H1 (cell line): ENCODE measurements at regions not wholly inside any gene's neighbourhood (a gene's known extent, or its start where the extent isn't known, plus 50 kb on each side); places are given as distances from the start of the nearest gene placed in this dataset.

Experiments used
- CHD1 ChIP-seq: IDR thresholded peaks from 2 replicates; pipeline ENCODE4 v1.6.1; 2012; ENCODE audit warnings: low read depth, low read length, improper control_type of control experiment
- CHD2 ChIP-seq: IDR thresholded peaks from 2 replicates; pipeline ENCODE4 v1.6.1; 2012; ENCODE audit warnings: low read length, improper control_type of control experiment
- EZH2 ChIP-seq: fragments of 200-600 bp; sonication (generic); IDR thresholded peaks from 2 replicates; pipeline ENCODE4 v1.7.1; 2012; ENCODE audit warnings: low read depth, mild to moderate bottlenecking, moderate library complexity, low read length, inconsistent platforms; ENCODE audit not compliant: severe bottlenecking
- MAFK ChIP-seq: IDR thresholded peaks from 2 replicates; pipeline ENCODE4 v1.6.1; 2012; ENCODE audit warnings: low read depth, mild to moderate bottlenecking, improper control_type of control experiment, low read length
- POLR2AphosphoS5 ChIP-seq: IDR thresholded peaks from 2 replicates; pipeline ENCODE4 v1.6.1; 2011; ENCODE audit warnings: low read depth, low read length
- RXRA ChIP-seq: IDR thresholded peaks from 2 replicates; pipeline ENCODE4 v1.6.1; 2011; ENCODE audit warnings: low read depth, mild to moderate bottlenecking, low read length, moderate library complexity; ENCODE audit not compliant: insufficient read depth
- TEAD4 ChIP-seq: IDR thresholded peaks from 2 replicates; pipeline ENCODE4 v1.6.1; 2012; ENCODE audit warnings: low read depth, low read length, inconsistent platforms, mixed read lengths
- TF ChIP-seq, protein P1 (sequence below), 3 experiments: IDR thresholded peaks; 1 replicate in 2 of 3; 2 replicates in 1 of 3; pipeline versions ENCODE4 v1.5.1 to v1.6.1; 2011; ENCODE audit warnings: low read length in 3 of 3, mild to moderate bottlenecking in 3 of 3, inconsistent platforms in 2 of 3, low read depth in 1 of 3, moderate library complexity in 1 of 3; ENCODE audit not compliant: insufficient read depth in 1 of 3; ENCODE audit errors: control extremely low read depth in 1 of 3
- TF ChIP-seq, protein P2 (sequence below): IDR thresholded peaks from 2 replicates; pipeline ENCODE4 v1.6.1; 2012; ENCODE audit warnings: inconsistent platforms

DNA sequence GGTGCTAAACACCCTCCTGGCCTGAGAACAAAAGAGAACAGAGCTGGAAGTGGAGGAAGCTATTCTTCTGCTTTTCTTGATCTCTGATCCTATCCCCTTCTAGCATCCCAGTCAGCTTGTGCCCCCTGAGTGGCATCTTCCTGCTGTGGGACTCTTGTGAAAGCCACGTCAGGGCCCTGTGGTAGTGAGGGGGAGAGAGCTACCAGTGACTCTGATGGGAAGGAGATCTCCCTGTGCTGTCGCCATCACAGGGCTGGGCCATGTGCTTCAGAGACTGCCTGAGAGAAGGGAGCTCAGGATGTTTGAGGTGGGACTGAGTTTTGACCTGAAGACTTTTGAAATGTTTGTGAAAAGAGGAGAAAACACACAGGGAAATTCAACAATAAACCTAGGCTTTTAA, 107.6 kb upstream of the FUT8 start:
- TF ChIP-seq MAFK, result no peak
- TF ChIP-seq, protein P1, sequence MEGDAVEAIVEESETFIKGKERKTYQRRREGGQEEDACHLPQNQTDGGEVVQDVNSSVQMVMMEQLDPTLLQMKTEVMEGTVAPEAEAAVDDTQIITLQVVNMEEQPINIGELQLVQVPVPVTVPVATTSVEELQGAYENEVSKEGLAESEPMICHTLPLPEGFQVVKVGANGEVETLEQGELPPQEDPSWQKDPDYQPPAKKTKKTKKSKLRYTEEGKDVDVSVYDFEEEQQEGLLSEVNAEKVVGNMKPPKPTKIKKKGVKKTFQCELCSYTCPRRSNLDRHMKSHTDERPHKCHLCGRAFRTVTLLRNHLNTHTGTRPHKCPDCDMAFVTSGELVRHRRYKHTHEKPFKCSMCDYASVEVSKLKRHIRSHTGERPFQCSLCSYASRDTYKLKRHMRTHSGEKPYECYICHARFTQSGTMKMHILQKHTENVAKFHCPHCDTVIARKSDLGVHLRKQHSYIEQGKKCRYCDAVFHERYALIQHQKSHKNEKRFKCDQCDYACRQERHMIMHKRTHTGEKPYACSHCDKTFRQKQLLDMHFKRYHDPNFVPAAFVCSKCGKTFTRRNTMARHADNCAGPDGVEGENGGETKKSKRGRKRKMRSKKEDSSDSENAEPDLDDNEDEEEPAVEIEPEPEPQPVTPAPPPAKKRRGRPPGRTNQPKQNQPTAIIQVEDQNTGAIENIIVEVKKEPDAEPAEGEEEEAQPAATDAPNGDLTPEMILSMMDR (IDR thresholded peaks at IDR 0.05; ENCODE audit: control extremely low read depth in 1 of 3, insufficient read depth in 1 of 3, low read depth in 1 of 3, low read length in 3 of 3), result no peak
- TF ChIP-seq TEAD4, result no peak
- no peak for TF ChIP-seq EZH2
- TF ChIP-seq, protein P2, sequence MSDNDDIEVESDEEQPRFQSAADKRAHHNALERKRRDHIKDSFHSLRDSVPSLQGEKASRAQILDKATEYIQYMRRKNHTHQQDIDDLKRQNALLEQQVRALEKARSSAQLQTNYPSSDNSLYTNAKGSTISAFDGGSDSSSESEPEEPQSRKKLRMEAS, result no peak
- no peak for TF ChIP-seq RXRA
- TF ChIP-seq CHD2, result no peak
- no peak for TF ChIP-seq POLR2AphosphoS5
- no peak for TF ChIP-seq CHD1
